ENCODE measurements at regions not wholly inside any gene's neighbourhood (a gene's known extent, or its start where the extent isn't known, plus 50 kb on each side); places are given as distances from the start of the nearest gene placed in this dataset.

GRCh38 chr20:47406849-47407682 lies 50.6 kb upstream of the ZMYND8 start:
- H3K4me2 ChIP-seq (ENCODE audit: low read length) = peak overlapping the region; percentile 29
- no peaks in the 10 kb centered on the region for H3K27me3 ChIP-seq (ENCODE audit: control insufficient read depth, insufficient read depth, low read length)
- peaks cover 12% of the 10 kb centered on the region for H3K4me1 ChIP-seq (ENCODE audit: control insufficient read depth, insufficient read depth, low read length)
- no peak overlapping the region for H3K9ac ChIP-seq (ENCODE audit: low read depth, low read length)
- H3K4me3 ChIP-seq (ENCODE audit: low read length) = no peak overlapping the region
- H3K36me3 ChIP-seq (ENCODE audit: insufficient read depth, low read length) = no peaks in the 10 kb centered on the region
- no peaks in the 10 kb centered on the region for H3K9me3 ChIP-seq (replicated peaks; ENCODE audit: low read length)

DNA sequence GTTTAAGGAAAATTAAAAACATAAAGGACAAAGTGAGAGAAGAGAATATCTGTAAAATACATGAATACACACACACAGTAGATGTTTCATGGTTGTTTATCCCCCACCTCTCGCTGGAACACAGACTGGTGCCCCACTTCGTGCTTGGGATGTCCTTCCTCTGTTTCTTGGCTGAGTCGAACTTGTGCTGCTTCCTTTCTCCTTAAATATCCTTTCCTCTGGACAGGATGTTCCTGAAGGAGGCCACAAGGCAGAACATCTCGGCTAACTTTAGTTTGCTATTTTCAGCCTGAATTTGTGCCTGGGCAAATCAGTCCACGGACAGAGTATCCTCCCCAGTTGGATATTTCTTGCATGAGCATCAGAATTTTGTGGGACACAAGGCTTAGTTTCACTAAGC lies 54.7 kb upstream of the ZMYND8 start:
- no peak overlapping the region for H3K9ac ChIP-seq (ENCODE audit: low read depth, low read length)
- no peaks in the 10 kb centered on the region for H3K27me3 ChIP-seq (ENCODE audit: control insufficient read depth, insufficient read depth, low read length)
- peaks cover 12% of the 10 kb centered on the region for H3K4me1 ChIP-seq (ENCODE audit: control insufficient read depth, insufficient read depth, low read length)
- H3K4me3 ChIP-seq (ENCODE audit: low read length) = no peak overlapping the region
- H3K36me3 ChIP-seq (ENCODE audit: insufficient read depth, low read length) = no peaks in the 10 kb centered on the region
- no peaks in the 10 kb centered on the region for H3K9me3 ChIP-seq (replicated peaks; ENCODE audit: low read length)
- H3K4me2 ChIP-seq (ENCODE audit: low read length) = no peak overlapping the region

- H3K9me3 ChIP-seq (replicated peaks; ENCODE audit: low read length) = no peaks in the 10 kb centered on the region
- no peak overlapping the region for H3K4me2 ChIP-seq (ENCODE audit: low read length)
- peaks cover 4% of the 10 kb centered on the region for H3K27me3 ChIP-seq (ENCODE audit: control insufficient read depth, insufficient read depth, low read length)
- no peak overlapping the region for H3K9ac ChIP-seq (ENCODE audit: low read depth, low read length)
- peaks cover 8% of the 10 kb centered on the region for H3K4me1 ChIP-seq (ENCODE audit: control insufficient read depth, insufficient read depth, low read length)
- H3K4me3 ChIP-seq (ENCODE audit: low read length) = no peak overlapping the region
- H3K36me3 ChIP-seq (ENCODE audit: insufficient read depth, low read length) = no peaks in the 10 kb centered on the region
Measured at GRCh38 chr20:47412083-47412482, 55.6 kb upstream of the ZMYND8 start.

GRCh38 chr20:47413189-47413588 lies 56.7 kb upstream of the ZMYND8 start:
- Histone ChIP-seq H3K9ac (ENCODE audit: low read depth, low read length) (no peak overlapping the region), H3K9me3 (replicated peaks; ENCODE audit: low read length) (no peaks in the 10 kb centered on the region), H3K4me3 (ENCODE audit: low read length) (no peak overlapping the region), H3K27me3 (ENCODE audit: control insufficient read depth, insufficient read depth, low read length) (peaks cover 4% of the 10 kb centered on the region), H3K4me1 (ENCODE audit: control insufficient read depth, insufficient read depth, low read length) (peaks cover 5% of the 10 kb centered on the region), H3K4me2 (ENCODE audit: low read length) (no peak overlapping the region), H3K36me3 (ENCODE audit: insufficient read depth, low read length) (no peaks in the 10 kb centered on the region)

DNA sequence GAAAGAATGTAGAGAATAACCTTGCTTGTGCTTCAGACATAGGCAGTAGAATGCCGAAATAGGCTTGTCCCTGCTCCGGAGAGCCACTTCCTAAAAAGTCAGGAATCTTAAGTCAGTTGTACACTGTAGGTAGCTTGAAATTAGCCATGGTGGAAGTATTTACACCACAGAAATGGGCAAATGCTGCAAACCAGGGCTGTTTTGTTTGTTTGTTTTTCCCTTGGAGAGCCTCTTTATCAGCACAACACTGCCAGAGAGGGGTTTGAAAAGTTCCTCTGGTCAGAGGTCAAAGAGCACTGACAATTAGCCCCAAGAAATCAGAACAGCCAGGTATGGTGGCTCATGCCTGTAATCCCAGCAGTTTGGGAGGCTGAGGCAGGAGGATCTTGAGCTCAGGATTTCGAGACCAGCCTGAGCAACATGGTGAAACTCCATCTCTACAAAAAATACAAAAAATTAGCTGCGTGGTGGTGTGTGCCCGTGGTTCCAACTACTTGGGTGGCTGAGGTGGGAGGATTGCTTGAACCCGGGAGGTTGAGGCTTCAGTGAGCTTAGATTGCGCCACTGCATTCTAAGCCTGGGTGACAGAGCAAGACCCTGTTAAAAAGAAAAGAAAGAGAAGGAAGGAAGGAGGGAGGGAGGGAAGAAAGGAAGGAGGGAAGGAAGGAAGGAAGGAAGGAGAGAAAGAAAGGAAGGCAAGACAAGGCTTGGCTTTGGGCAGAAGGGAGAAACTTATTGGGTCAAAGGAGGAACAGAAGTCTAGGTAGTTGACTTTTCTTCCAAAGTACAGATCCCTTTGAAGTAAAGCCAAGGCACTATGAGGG lies 61.0 kb upstream of the ZMYND8 start:
- Histone ChIP-seq H3K4me3 (ENCODE audit: low read length) (no peak overlapping the region), H3K27me3 (ENCODE audit: control insufficient read depth, insufficient read depth, low read length) (peaks cover 4% of the 10 kb centered on the region), H3K4me1 (ENCODE audit: control insufficient read depth, insufficient read depth, low read length) (no peaks in the 10 kb centered on the region), H3K9me3 (replicated peaks; ENCODE audit: low read length) (no peaks in the 10 kb centered on the region), H3K36me3 (ENCODE audit: insufficient read depth, low read length) (no peaks in the 10 kb centered on the region), H3K4me2 (ENCODE audit: low read length) (no peak overlapping the region), H3K9ac (ENCODE audit: low read depth, low read length) (no peak overlapping the region)

GRCh38 chr20:47418069-47418757 lies 61.7 kb upstream of the ZMYND8 start:
- H3K4me1 ChIP-seq (ENCODE audit: control insufficient read depth, insufficient read depth, low read length) = no peaks in the 10 kb centered on the region
- no peak overlapping the region for H3K4me3 ChIP-seq (ENCODE audit: low read length)
- peaks cover 4% of the 10 kb centered on the region for H3K27me3 ChIP-seq (ENCODE audit: control insufficient read depth, insufficient read depth, low read length)
- H3K4me2 ChIP-seq (ENCODE audit: low read length) = no peak overlapping the region
- no peaks in the 10 kb centered on the region for H3K9me3 ChIP-seq (replicated peaks; ENCODE audit: low read length)
- no peaks in the 10 kb centered on the region for H3K36me3 ChIP-seq (ENCODE audit: insufficient read depth, low read length)
- H3K9ac ChIP-seq (ENCODE audit: low read depth, low read length) = no peak overlapping the region

DNA sequence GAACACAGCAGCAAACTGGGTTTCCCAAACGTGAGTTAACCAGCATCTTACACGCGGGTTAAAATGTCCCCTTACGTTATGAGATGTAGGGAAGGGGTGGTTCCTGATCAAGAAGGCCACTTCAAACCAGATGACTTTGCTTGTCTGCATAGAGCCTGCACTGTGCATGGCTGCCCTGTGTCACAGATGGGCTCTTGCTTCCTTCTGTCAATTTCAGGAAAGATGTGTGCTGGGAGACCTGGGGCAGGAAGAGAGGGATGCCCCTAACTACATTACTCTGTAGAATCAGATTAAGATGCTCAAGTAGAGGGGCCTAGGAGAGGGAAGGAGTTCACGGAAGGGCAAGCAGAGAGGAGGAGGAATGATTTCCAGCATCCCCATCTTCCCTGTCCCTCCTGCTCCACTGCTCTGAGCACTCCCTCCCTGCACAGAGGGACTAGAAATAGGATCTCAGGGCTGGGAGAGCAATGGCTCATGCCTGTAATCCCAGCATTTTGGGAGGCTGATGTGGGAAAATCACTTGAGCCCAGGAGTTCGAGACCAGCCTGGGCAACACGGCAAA lies 63.5 kb upstream of the ZMYND8 start:
- Histone ChIP-seq H3K4me3 (ENCODE audit: low read length) (no peak overlapping the region), H3K4me1 (ENCODE audit: control insufficient read depth, insufficient read depth, low read length) (no peaks in the 10 kb centered on the region), H3K9me3 (replicated peaks; ENCODE audit: low read length) (no peaks in the 10 kb centered on the region)

GRCh38 chr20:47421076-47421475 lies 64.6 kb upstream of the ZMYND8 start:
- Histone ChIP-seq H3K4me2 (ENCODE audit: low read length) (no peak overlapping the region), H3K4me3 (ENCODE audit: low read length) (no peak overlapping the region), H3K4me1 (ENCODE audit: control insufficient read depth, insufficient read depth, low read length) (no peaks in the 10 kb centered on the region), H3K9me3 (replicated peaks; ENCODE audit: low read length) (no peaks in the 10 kb centered on the region), H3K27me3 (ENCODE audit: control insufficient read depth, insufficient read depth, low read length) (peaks cover 4% of the 10 kb centered on the region), H3K36me3 (ENCODE audit: insufficient read depth, low read length) (no peaks in the 10 kb centered on the region), H3K9ac (ENCODE audit: low read depth, low read length) (no peak overlapping the region)

More for the DNA sequence above, 63.5 kb upstream of the ZMYND8 start:
- peaks cover 4% of the 10 kb centered on the region for H3K27me3 ChIP-seq (ENCODE audit: control insufficient read depth, insufficient read depth, low read length)
- no peak overlapping the region for H3K4me2 ChIP-seq (ENCODE audit: low read length)
- H3K36me3 ChIP-seq (ENCODE audit: insufficient read depth, low read length) = no peaks in the 10 kb centered on the region
- no peak overlapping the region for H3K9ac ChIP-seq (ENCODE audit: low read depth, low read length)

GRCh38 chr20:47423586-47423985 lies 67.1 kb upstream of the ZMYND8 start:
- Histone ChIP-seq H3K4me2 (ENCODE audit: low read length) (no peak overlapping the region), H3K4me1 (ENCODE audit: control insufficient read depth, insufficient read depth, low read length) (no peaks in the 10 kb centered on the region), H3K36me3 (ENCODE audit: insufficient read depth, low read length) (no peaks in the 10 kb centered on the region), H3K27me3 (ENCODE audit: control insufficient read depth, insufficient read depth, low read length) (no peaks in the 10 kb centered on the region), H3K9ac (ENCODE audit: low read depth, low read length) (no peak overlapping the region), H3K4me3 (ENCODE audit: low read length) (no peak overlapping the region), H3K9me3 (replicated peaks; ENCODE audit: low read length) (peaks cover 10% of the 10 kb centered on the region)

DNA sequence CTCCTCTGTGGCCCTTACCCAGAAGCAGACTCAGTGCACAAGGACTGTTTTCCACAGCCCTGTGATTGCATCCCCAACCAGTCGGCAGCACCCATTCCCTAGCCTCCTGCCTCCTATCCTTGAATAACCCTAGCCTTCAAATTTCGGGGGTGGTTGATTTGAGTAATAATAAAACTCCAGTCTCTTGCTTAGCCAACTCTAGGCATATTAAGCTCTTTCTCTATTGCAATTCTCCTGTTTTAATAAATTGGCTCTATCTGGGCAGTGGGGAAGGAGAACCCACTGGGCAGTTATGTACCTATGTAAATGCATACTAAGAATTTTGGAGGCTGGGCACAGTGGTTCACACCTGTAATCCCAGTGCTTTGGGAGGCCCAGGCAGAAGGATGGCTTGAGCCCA lies 70.6 kb upstream of the ZMYND8 start:
- Histone ChIP-seq H3K4me2 (ENCODE audit: low read length) (no peak overlapping the region), H3K36me3 (ENCODE audit: insufficient read depth, low read length) (no peaks in the 10 kb centered on the region), H3K9me3 (replicated peaks; ENCODE audit: low read length) (peaks cover 10% of the 10 kb centered on the region), H3K9ac (ENCODE audit: low read depth, low read length) (no peak overlapping the region), H3K4me1 (ENCODE audit: control insufficient read depth, insufficient read depth, low read length) (peaks cover 1% of the 10 kb centered on the region), H3K4me3 (ENCODE audit: low read length) (no peak overlapping the region), H3K27me3 (ENCODE audit: control insufficient read depth, insufficient read depth, low read length) (no peaks in the 10 kb centered on the region)

- peaks cover 8% of the 10 kb centered on the region for H3K4me1 ChIP-seq (ENCODE audit: control insufficient read depth, insufficient read depth, low read length)
- peaks cover 10% of the 10 kb centered on the region for H3K9me3 ChIP-seq (replicated peaks; ENCODE audit: low read length)
- no peak overlapping the region for H3K4me3 ChIP-seq (ENCODE audit: low read length)
- H3K9ac ChIP-seq (ENCODE audit: low read depth, low read length) = no peak overlapping the region
- no peaks in the 10 kb centered on the region for H3K36me3 ChIP-seq (ENCODE audit: insufficient read depth, low read length)
- H3K27me3 ChIP-seq (ENCODE audit: control insufficient read depth, insufficient read depth, low read length) = no peaks in the 10 kb centered on the region
- no peak overlapping the region for H3K4me2 ChIP-seq (ENCODE audit: low read length)
Measured at GRCh38 chr20:47427746-47428145, 71.2 kb upstream of the ZMYND8 start.

Measured in skeletal muscle satellite cell (primary cell).